GM23338 (cell line): ENCODE measurements at regions not wholly inside any gene's neighbourhood (a gene's known extent, or its start where the extent isn't known, plus 50 kb on each side); places are given as distances from the start of the nearest gene placed in this dataset.

Source experiments
- ATAC-seq: fragments of 200-7000 bp; cut with Tn5 transposase; 3 replicates; pipeline ENCODE4 v1.9.1; 2020
- DNase-seq: peaks from one replicate; pipeline ENCODE4 v3.0.0-alpha.2; 2015; ENCODE audit warnings: low spot score
- H2AFZ ChIP-seq: fragments of 200-600 bp; sonication (generic); 2 replicates; pipeline ENCODE4 v1.8.0; 2016; ENCODE audit warnings: antibody characterized with exemption, mild to moderate bottlenecking, moderate library complexity
- H3F3A ChIP-seq: fragments of 200-600 bp; sonication (generic); replicated peaks from 2 replicates; pipeline ENCODE4 v1.8.0; 2017; ENCODE audit warnings: antibody characterized with exemption, mixed run types, low read depth
- H3K27ac ChIP-seq: fragments of 200-600 bp; sonication (generic); 2 replicates; pipeline ENCODE4 v1.6.1; 2016; ENCODE audit warnings: low read depth
- H3K27me3 ChIP-seq: fragments of 200-600 bp; sonication (generic); 2 replicates; pipeline ENCODE4 v1.8.0; 2016; ENCODE audit warnings: mild to moderate bottlenecking, mixed run types, moderate library complexity; ENCODE audit not compliant: insufficient read depth
- H3K36me3 ChIP-seq: fragments of 200-600 bp; sonication (generic); 2 replicates; pipeline ENCODE4 v1.8.0; 2016; ENCODE audit warnings: mild to moderate bottlenecking; ENCODE audit not compliant: insufficient read depth
- H3K4me1 ChIP-seq: fragments of 200-600 bp; sonication (generic); 2 replicates; pipeline ENCODE4 v1.8.0; 2016; ENCODE audit warnings: mild to moderate bottlenecking, moderate library complexity; ENCODE audit not compliant: insufficient read depth
- H3K4me2 ChIP-seq: fragments of 200-600 bp; sonication (generic); 2 replicates; pipeline ENCODE4 v1.7.1; 2017; ENCODE audit warnings: mixed run types
- H3K4me3 ChIP-seq: fragments of 200-600 bp; sonication (generic); 2 replicates; pipeline ENCODE4 v1.6.1; 2016; ENCODE audit warnings: mixed run types
- H3K79me2 ChIP-seq: fragments of 200-600 bp; sonication (generic); replicated peaks from 2 replicates; pipeline ENCODE4 v1.8.0; 2017; ENCODE audit warnings: mild to moderate bottlenecking; ENCODE audit not compliant: insufficient read depth
- H3K9me2 ChIP-seq: fragments of 200-600 bp; sonication (generic); 2 replicates; pipeline ENCODE4 v1.8.0; 2017; ENCODE audit not compliant: insufficient read depth
- H4K20me1 ChIP-seq: fragments of 200-600 bp; sonication (generic); replicated peaks from 2 replicates; pipeline ENCODE4 v1.8.0; 2017; ENCODE audit warnings: mild to moderate bottlenecking; ENCODE audit not compliant: insufficient read depth
- H3K27ac Mint-ChIP-seq: 2 replicates; pipeline ENCODE4 v1.8.0; 2020; ENCODE audit warnings: inconsistent platforms, mild to moderate bottlenecking, moderate library complexity, mixed read lengths
- H3K27me3 Mint-ChIP-seq: 3 replicates; pipeline ENCODE4 v1.8.0; 2022; ENCODE audit warnings: low read depth, mild to moderate bottlenecking, moderate library complexity, mixed read lengths, inconsistent platforms; ENCODE audit not compliant: insufficient read depth, poor library complexity
- H3K36me3 Mint-ChIP-seq: 3 replicates; pipeline ENCODE4 v1.8.0; 2021; ENCODE audit warnings: low read depth, mild to moderate bottlenecking, inconsistent platforms, moderate library complexity, mixed read lengths
- H3K4me1 Mint-ChIP-seq: 3 replicates; pipeline ENCODE4 v1.8.0; 2020; ENCODE audit warnings: mild to moderate bottlenecking, inconsistent platforms, mixed read lengths
- H3K4me3 Mint-ChIP-seq: 3 replicates; pipeline ENCODE4 v1.8.0; 2021; ENCODE audit warnings: moderate library complexity, mild to moderate bottlenecking, inconsistent platforms, mixed read lengths
- H3K9me3 Mint-ChIP-seq: 3 replicates; pipeline ENCODE4 v1.8.0; 2020; ENCODE audit warnings: moderate library complexity, mild to moderate bottlenecking, inconsistent platforms, mixed read lengths
- CREB1 ChIP-seq: fragments of 250-450 bp; sonication (Bioruptor Pico); IDR thresholded peaks from 2 replicates; pipeline ENCODE4 v1.5.0; 2020; ENCODE audit warnings: low read depth, mild to moderate bottlenecking, moderate library complexity
- CTCF ChIP-seq, 2 experiments: fragments of 200-600 bp in 1 of 2; sonication (generic) in 1 of 2; conservative IDR thresholded peaks; 2 replicates each; pipeline versions ENCODE4 v1.5.1 to v1.6.1; 2016 to 2017; ENCODE audit warnings: antibody characterized with exemption in 2 of 2, low read depth in 2 of 2, mild to moderate bottlenecking in 2 of 2, moderate library complexity in 1 of 2
- ETS1 ChIP-seq: IDR thresholded peaks from 2 replicates; pipeline ENCODE4 v1.6.1; 2016; ENCODE audit warnings: antibody characterized with exemption
- EZH2 ChIP-seq: fragments of 200-600 bp; sonication (generic); IDR thresholded peaks from one replicate; pipeline ENCODE4 v1.8.0; 2017; ENCODE audit warnings: antibody characterized with exemption, mild to moderate bottlenecking, low read depth; ENCODE audit not compliant: unreplicated experiment
- EZH2phosphoT487 ChIP-seq: fragments of 200-600 bp; sonication (generic); IDR thresholded peaks from one replicate; pipeline ENCODE4 v1.8.1; 2018; ENCODE audit warnings: antibody characterized with exemption; ENCODE audit not compliant: unreplicated experiment
- JUNB ChIP-seq: IDR thresholded peaks from one replicate; pipeline ENCODE4 v1.6.1; 2016; ENCODE audit warnings: antibody characterized with exemption; ENCODE audit not compliant: unreplicated experiment
- NANOG ChIP-seq: IDR thresholded peaks from 2 replicates; pipeline ENCODE4 v1.6.1; 2016; ENCODE audit warnings: antibody characterized with exemption, borderline replicate concordance
- POLR2AphosphoS5 ChIP-seq: IDR thresholded peaks from 2 replicates; pipeline ENCODE4 v1.6.1; 2016; ENCODE audit warnings: antibody characterized with exemption, low read depth
- REST ChIP-seq: IDR thresholded peaks from one replicate; pipeline ENCODE4 v1.6.1; 2018; ENCODE audit warnings: antibody characterized with exemption; ENCODE audit not compliant: unreplicated experiment
- STAT1 ChIP-seq: IDR thresholded peaks from one replicate; pipeline ENCODE4 v1.6.1; 2016; ENCODE audit warnings: antibody characterized with exemption; ENCODE audit not compliant: unreplicated experiment
- ZNF114 ChIP-seq: fragments of 250-450 bp; sonication (Bioruptor Pico); IDR thresholded peaks from 2 replicates; pipeline ENCODE4 v1.5.0; 2020; ENCODE audit warnings: mild to moderate bottlenecking, moderate library complexity
- ZNF331 ChIP-seq: fragments of 250-450 bp; sonication (Bioruptor Pico); IDR thresholded peaks from 2 replicates; pipeline ENCODE4 v1.5.0; 2020; ENCODE audit warnings: low read depth, mild to moderate bottlenecking, moderate library complexity

GRCh38 chr13:47519626-47520025, 481.4 kb downstream of the SUCLA2 start:
- no peaks in the 10 kb centered on the region for H3K4me1 ChIP-seq
- H3K27ac ChIP-seq = no peak overlapping the region
- no peaks in the 10 kb centered on the region for H3K36me3 ChIP-seq
- H3K4me1 Mint-ChIP-seq = peaks cover 2% of the 10 kb centered on the region; the same call in 1 of the 3 replicates
- H3K79me2 ChIP-seq = no peaks in the 10 kb centered on the region
- no peaks in the 10 kb centered on the region for H3K27me3 Mint-ChIP-seq
- no peak overlapping the region for H3K27ac Mint-ChIP-seq
- no peaks in the 10 kb centered on the region for H3K9me2 ChIP-seq
- H3F3A ChIP-seq = no peaks in the 10 kb centered on the region
- no peak overlapping the region for H3K4me3 Mint-ChIP-seq
- ATAC-seq (no peak), DNase-seq (no peak)
- no peak for TF ChIP-seq POLR2AphosphoS5
- no peak overlapping the region for H2AFZ ChIP-seq
- H3K4me3 ChIP-seq = no peak overlapping the region
- peaks cover 4% of the 10 kb centered on the region; the same call in 1 of the 3 replicates for H3K36me3 Mint-ChIP-seq
- no peaks in the 10 kb centered on the region for H4K20me1 ChIP-seq
- peaks cover 7% of the 10 kb centered on the region; the same call in 2 of the 3 replicates for H3K9me3 Mint-ChIP-seq
- H3K27me3 ChIP-seq = no peaks in the 10 kb centered on the region
- H3K4me2 ChIP-seq = no peak overlapping the region

GRCh38 chr13:47518530-47518929, 482.5 kb downstream of the SUCLA2 start:
- Histone ChIP-seq H3K27me3 (no peaks in the 10 kb centered on the region), H3K36me3 (no peaks in the 10 kb centered on the region), H4K20me1 (no peaks in the 10 kb centered on the region), H3K4me1 (no peaks in the 10 kb centered on the region), H3K79me2 (no peaks in the 10 kb centered on the region), H2AFZ (no peak overlapping the region), H3F3A (no peaks in the 10 kb centered on the region), H3K27ac (no peak overlapping the region), H3K4me3 (no peak overlapping the region), H3K4me2 (no peak overlapping the region), H3K9me2 (no peaks in the 10 kb centered on the region)
- Mint-ChIP-seq H3K4me1 (no peaks in the 10 kb centered on the region), H3K36me3 (peaks cover 4% of the 10 kb centered on the region; the same call in 1 of the 3 replicates), H3K27ac (no peak overlapping the region), H3K4me3 (no peak overlapping the region), H3K27me3 (no peaks in the 10 kb centered on the region), H3K9me3 (peaks cover 9% of the 10 kb centered on the region)
- no peak for DNase-seq
- ATAC-seq = no peak
- TF ChIP-seq EZH2phosphoT487 = no peak
- no peak for TF ChIP-seq ETS1
- TF ChIP-seq STAT1 = no peak
- TF ChIP-seq POLR2AphosphoS5 = no peak
- TF ChIP-seq CTCF (conservative IDR thresholded peaks at IDR 0.05; ENCODE audit: low read depth in 2 of 2) = no peak
- TF ChIP-seq REST = no peak
- no peak for TF ChIP-seq JUNB
- no peak for TF ChIP-seq EZH2
- no peak for TF ChIP-seq NANOG
- TF ChIP-seq ZNF114 = no peak
- no peak for TF ChIP-seq CREB1 (CRISPR knock-in tag)
- no peak for TF ChIP-seq ZNF331
